Prostate gland (tissue), 2 donors: ENCODE measurements at regions not wholly inside any gene's neighbourhood (a gene's known extent, or its start where the extent isn't known, plus 50 kb on each side); places are given as distances from the start of the nearest gene placed in this dataset.

Experiments used
- DNase-seq: peaks from one replicate; pipeline ENCODE4 v3.0.0-alpha.2; 2019; ENCODE audit warnings: low spot score
- H3K27ac ChIP-seq, 2 donors: fragments of 200-600 bp; sonication (generic); 2 replicates each; pipeline ENCODE4 v1.5.1; 2017 to 2019
- H3K27me3 ChIP-seq: fragments of 200-600 bp; sonication (generic); replicated peaks from 2 replicates; pipeline ENCODE4 v1.5.1; 2019; ENCODE audit not compliant: insufficient read depth
- H3K36me3 ChIP-seq, 2 donors: fragments of 200-600 bp; sonication (generic); 1 replicate in 1 of 2; 2 replicates in 1 of 2; pipeline versions ENCODE4 v1.5.1 to v1.8.1; 2017 to 2019
- H3K4me1 ChIP-seq: fragments of 200-600 bp; sonication (generic); replicated peaks from 2 replicates; pipeline ENCODE4 v1.5.1; 2019
- H3K4me3 ChIP-seq, 2 donors: fragments of 200-600 bp; sonication (generic); 2 replicates each; pipeline ENCODE4 v1.5.1; 2017 to 2019
- H3K9me3 ChIP-seq: fragments of 200-600 bp; sonication (generic); 2 replicates; pipeline ENCODE4 v1.5.1; 2017
- CTCF ChIP-seq, 4 experiments: fragments of 200-600 bp in 2 of 4; fragments of 450-650 bp in 2 of 4; sonication (generic) in 2 of 4; IDR thresholded peaks; 1 replicate in 3 of 4; 2 replicates in 1 of 4; pipeline ENCODE4 v1.5.1; 2016 to 2019; ENCODE audit warnings: antibody characterized with exemption in 4 of 4, mild to moderate bottlenecking in 2 of 4, moderate library complexity in 2 of 4
- POLR2A ChIP-seq: fragments of 450-650 bp; IDR thresholded peaks from one replicate; pipeline ENCODE4 v1.6.1; 2016; ENCODE audit warnings: antibody characterized with exemption, mild to moderate bottlenecking
- POLR2AphosphoS5 ChIP-seq: sonication (generic); formaldehyde crosslinking; IDR thresholded peaks from one replicate; pipeline ENCODE4 v1.6.1; 2017; ENCODE audit warnings: antibody characterized with exemption
- WGBS: methylation state at CpG from one replicate; pipeline ENCODE4 v1.1.5; 2018; 5-methylcytosine and 5-hydroxymethylcytosine counted together
- intact Hi-C: fragments of 100-400 bp; cut with DNase I; formaldehyde crosslinking; loops from one replicate; pipeline ENCODE4 v1.14.2; 2022

- TF ChIP-seq CTCF (IDR thresholded peaks at IDR 0.05) (no peak), POLR2AphosphoS5 (no peak), POLR2A (no peak)
- intact Hi-C loops, result no loop called here
- 45% methylated on average over 1 of the region's 1 CpG for WGBS
- DNase-seq, result no peak
- H3K27ac ChIP-seq, result no peak overlapping the region
- no peak overlapping the region for H3K4me3 ChIP-seq
- H3K9me3 ChIP-seq, result no peaks in the 10 kb centered on the region
- no peaks in the 10 kb centered on the region for H3K4me1 ChIP-seq
- H3K36me3 ChIP-seq, result no peaks in the 10 kb centered on the region
- H3K27me3 ChIP-seq, result no peaks in the 10 kb centered on the region
Observed at GRCh38 chr9:80874276-80874675, 815.1 kb downstream of the TLE1 start.

- intact Hi-C loops, result no loop called here
- H3K4me1 ChIP-seq, result no peaks in the 10 kb centered on the region
- no peaks in the 10 kb centered on the region for H3K9me3 ChIP-seq
- WGBS, result 36% methylated on average over 2 of the region's 2 CpGs
- DNase-seq, result no peak
- no peak for TF ChIP-seq POLR2A
- TF ChIP-seq POLR2AphosphoS5, result no peak
- no peak for TF ChIP-seq CTCF (IDR thresholded peaks at IDR 0.05)
- H3K4me3 ChIP-seq, result no peak overlapping the region
- no peaks in the 10 kb centered on the region for H3K36me3 ChIP-seq
- H3K27me3 ChIP-seq, result no peaks in the 10 kb centered on the region
- H3K27ac ChIP-seq, result no peak overlapping the region
Observed at GRCh38 chr9:80873861-80874260, 815.5 kb downstream of the TLE1 start.

- no peak overlapping the region for H3K27ac ChIP-seq
- DNase-seq, result no peak
- H3K36me3 ChIP-seq, result no peaks in the 10 kb centered on the region
- H3K9me3 ChIP-seq, result no peaks in the 10 kb centered on the region
- H3K4me3 ChIP-seq, result no peak overlapping the region
- no peaks in the 10 kb centered on the region for H3K27me3 ChIP-seq
- H3K4me1 ChIP-seq, result no peaks in the 10 kb centered on the region
- TF ChIP-seq POLR2AphosphoS5 (no peak), POLR2A (no peak), CTCF (IDR thresholded peaks at IDR 0.05) (no peak)
- intact Hi-C loops, result no loop called here
Observed at GRCh38 chr9:80871596-80871995, 817.8 kb downstream of the TLE1 start.

- no peaks in the 10 kb centered on the region for H3K4me1 ChIP-seq
- no peak overlapping the region for H3K27ac ChIP-seq
- no peak for DNase-seq
- intact Hi-C loops, result no loop called here
- H3K27me3 ChIP-seq, result no peaks in the 10 kb centered on the region
- TF ChIP-seq POLR2A (no peak), POLR2AphosphoS5 (no peak), CTCF (IDR thresholded peaks at IDR 0.05) (no peak)
- no peaks in the 10 kb centered on the region for H3K36me3 ChIP-seq
- H3K9me3 ChIP-seq, result no peaks in the 10 kb centered on the region
- no peak overlapping the region for H3K4me3 ChIP-seq
Observed at GRCh38 chr9:80867731-80868130, 821.6 kb downstream of the TLE1 start.

GRCh38 chr9:80866576-80867227 is 822.6 kb downstream of the TLE1 start:
- H3K9me3 ChIP-seq, result no peaks in the 10 kb centered on the region
- no peaks in the 10 kb centered on the region for H3K27me3 ChIP-seq
- 100% methylated on average over 2 of the region's 2 CpGs for WGBS
- intact Hi-C loops, result no loop called here
- no peak for DNase-seq
- no peak overlapping the region for H3K4me3 ChIP-seq
- H3K4me1 ChIP-seq, result no peaks in the 10 kb centered on the region
- TF ChIP-seq POLR2AphosphoS5 (no peak), POLR2A (no peak), CTCF (IDR thresholded peaks at IDR 0.05) (no peak)
- H3K36me3 ChIP-seq, result no peaks in the 10 kb centered on the region
- H3K27ac ChIP-seq, result no peak overlapping the region
